ENCODE measurements at regions not wholly inside any gene's neighbourhood (a gene's known extent, or its start where the extent isn't known, plus 50 kb on each side); places are given as distances from the start of the nearest gene placed in this dataset.

- TF ChIP-seq CTCF (IDR thresholded peaks at IDR 0.05 in 4 of 5, conservative IDR thresholded peaks at IDR 0.05 in 1 of 5) (no peak), POLR2A (IDR thresholded peaks at IDR 0.05) (no peak)
Measured at GRCh38 chr1:195965475-195965874, 642.8 kb downstream of the KCNT2 start.
